ENCODE measurements at regions not wholly inside any gene's neighbourhood (a gene's known extent, or its start where the extent isn't known, plus 50 kb on each side); places are given as distances from the start of the nearest gene placed in this dataset.
"Not testable (repeated sequence)": the region's sequence is repeated elsewhere in the genome, so short reads cannot be mapped to it uniquely, and the experiment has no call there.

DNA sequence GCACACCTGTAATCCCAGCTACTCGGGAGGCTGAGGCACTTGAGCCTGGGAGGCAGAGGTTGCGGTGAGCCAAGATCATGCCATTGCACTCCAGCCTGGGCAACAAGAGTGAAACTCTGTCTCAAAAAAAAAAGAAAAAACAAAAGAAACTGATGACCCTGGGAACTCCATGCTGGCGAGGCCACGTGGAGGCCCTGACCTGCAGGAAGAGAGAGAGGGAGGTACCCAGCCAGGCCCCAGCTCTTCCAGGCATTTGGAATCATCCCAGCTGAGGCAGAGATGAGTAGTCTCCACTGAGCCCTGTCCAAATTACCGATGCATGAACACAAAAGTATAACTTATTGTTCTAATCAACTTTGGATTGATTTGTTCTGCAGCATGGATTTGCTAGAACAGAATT lies 132.0 kb upstream of the ZBTB40 start:
- DNase-seq: no peak

DNA sequence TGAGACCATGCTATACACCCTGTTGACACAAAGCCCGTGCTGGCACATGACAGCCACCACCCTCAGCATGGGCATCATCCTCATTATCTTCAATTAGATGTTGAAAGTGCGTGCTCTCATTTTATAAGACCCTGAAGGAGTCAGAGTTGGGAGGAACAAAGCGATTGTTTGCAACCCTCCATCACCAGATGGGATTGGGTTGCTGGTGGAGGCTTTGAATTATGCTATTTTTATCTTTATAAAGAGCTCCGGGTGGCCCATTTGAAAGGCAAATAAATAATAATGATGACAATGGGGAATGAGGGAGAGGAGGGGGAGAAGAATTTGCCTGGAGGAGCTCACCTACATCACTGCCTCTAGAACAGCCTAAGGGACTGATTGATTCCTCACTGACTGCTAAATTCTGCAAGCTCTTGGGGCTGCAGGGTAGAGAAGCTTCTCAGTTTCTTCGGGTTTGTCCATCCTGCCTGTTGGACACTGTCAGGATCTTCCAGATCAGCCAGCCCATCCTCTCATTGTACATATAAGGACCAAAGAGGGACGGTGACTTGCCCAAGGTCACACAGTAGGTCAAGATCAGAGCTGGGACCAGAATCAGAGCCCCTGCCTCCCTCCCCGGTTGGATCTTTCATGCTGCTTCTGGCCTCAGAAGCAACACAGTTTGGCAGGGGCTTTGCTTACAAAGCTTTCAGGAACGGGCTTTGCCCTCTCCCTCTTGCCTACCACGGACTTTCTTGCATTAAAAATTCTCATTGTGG lies 130.9 kb upstream of the ZBTB40 start:
- DNase-seq: no peak

DNA sequence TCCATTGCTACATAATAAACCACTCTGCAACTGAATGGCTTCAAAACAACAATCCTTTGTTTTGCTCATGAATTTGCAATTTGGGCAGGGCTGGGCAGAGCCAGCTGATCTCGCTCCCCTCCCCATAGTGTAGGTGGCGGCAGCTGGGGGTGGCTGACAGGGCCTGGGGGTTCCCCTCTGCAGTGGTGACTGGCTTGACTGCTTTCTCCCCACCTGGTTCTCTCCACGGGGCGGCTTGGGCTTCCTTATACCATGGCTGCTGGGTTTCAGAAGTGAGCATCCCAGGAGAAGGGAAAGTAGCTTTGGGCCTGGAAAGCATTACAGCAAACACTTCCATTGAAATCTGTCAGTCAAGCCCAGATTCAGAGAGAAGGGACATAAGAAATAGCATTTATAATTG lies 129.7 kb upstream of the ZBTB40 start:
- no peak for DNase-seq

DNA sequence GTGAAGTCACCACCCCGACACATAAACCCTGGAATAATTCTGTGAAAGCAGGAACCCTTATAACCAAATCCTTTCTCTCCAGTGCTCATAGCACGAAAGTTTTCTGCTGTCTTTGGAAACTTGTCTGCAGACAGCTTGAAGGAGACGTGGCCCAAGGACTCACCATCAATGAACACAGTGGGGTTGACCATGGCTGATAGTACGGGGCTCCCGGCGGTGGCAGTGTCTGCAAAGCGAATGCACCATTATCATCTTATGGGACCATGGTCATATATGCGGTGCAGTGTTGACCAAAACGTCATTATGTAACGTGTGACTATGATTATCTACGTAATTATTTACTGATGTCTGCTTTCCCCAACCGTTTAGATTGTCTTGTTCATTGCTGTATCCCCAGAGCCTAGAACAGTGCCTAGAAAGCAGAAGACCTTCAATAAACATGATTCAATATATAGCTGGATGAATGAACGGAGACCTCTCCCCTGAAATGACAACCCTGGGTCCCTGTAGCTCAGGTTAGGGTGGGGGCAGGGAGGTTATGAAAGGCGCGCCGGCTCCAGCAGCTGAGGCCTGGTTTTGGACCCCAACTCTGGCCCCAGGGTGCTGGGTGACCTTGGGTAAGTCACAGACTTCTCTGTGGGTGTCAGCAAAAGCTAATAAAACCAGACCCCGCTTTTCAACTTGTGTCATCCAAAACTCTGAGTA lies 128.4 kb upstream of the ZBTB40 start:
- DNase-seq: no peak

DNA sequence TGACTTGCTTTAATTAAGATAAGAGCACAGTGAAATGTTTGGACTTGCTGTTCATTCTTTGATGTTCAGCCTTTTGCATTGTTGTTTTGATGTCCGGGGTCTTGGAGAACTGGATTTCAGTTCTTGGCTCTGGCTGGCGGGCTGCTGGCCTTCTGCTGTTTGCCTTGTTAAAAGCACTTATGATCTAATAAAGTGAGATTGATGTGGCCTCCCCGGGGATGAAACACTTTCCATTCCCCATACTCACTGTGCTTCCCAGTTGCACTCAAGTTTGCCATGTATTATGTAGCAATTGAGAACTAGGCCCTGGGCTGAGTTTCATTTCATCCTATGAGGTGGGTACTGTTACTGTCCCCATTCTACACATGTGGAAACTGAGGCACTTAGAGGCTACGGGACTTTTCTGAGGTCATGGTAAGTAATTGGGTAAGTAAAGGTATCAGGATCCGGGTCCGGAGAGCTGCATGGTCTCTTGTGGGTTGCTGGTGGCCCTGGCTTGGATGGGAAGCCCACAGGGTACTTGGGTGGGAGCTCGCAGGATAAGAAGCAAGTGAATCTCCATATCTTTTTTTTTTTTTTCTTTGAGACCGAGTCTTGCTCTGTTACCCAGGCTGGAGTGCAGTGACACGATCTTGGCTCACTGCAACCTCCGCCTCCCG lies 127.7 kb upstream of the ZBTB40 start:
- no peak for DNase-seq

DNA sequence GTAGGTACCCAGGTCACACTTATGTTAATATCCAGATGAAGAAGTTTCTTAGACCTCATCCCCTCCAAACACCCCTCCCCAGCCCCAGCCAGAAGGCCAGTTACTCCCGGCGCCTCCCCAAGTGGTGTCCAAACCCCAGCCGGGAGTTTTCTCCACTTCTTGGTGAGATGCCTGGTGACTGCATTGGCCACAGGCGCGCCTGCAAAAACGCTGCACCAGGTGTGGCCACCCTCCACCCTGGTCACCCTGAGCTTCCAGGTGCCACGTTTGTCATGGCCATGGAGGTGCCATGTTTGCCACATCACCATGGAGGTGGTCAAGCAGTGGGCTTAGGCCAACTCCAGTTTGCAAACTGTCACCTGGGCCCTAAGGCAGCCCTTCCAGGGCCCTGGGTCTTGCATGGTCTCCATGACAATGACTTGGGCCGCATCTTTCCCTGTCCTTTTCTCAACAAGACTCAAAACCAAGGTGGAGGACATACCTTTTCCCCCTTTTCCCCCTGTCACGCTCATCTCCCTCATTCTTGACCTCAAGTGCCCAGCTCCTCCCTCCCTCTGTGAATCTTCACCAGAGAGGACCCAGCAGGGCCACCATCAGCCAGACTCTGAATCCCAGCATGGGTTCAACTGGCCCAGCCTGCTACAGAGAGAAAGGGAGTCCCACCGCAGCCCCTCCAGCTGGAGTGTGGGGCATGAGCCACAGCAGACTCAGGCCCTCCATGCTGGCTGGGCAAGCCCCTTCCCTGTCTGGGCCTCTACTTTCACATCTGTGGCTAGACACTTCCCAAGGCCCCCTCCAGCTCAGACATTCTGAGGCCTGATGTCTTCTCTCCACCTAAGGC lies 125.9 kb upstream of the ZBTB40 start:
- DNase-seq: no peak

DNA sequence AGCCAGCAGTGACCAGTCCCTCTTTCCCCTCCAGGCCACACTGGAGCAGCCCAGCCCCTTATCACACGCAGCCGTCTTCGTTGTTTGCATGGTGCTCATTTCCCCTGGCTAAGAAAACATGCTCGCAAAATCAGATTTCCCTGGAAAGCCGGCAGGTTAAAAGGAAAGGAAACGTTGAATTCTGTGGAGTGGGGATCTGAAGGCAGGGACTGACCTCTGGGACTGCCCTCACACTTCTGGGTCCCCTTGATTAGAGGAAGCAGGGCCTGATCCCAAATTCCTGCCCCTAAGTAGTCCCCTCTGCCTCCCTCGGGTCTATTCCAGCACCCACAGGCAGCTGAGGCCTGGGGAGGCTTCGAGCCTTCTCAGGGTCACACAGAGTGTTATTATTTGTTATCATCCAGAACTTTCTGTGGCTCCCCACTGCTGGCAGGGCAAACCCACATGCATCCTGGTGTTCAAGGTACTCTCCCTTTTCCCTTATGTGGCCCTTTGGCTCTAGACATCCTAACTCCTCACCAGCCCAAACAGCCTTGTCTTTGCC lies 125.2 kb upstream of the ZBTB40 start:
- DNase-seq: no peak

DNA sequence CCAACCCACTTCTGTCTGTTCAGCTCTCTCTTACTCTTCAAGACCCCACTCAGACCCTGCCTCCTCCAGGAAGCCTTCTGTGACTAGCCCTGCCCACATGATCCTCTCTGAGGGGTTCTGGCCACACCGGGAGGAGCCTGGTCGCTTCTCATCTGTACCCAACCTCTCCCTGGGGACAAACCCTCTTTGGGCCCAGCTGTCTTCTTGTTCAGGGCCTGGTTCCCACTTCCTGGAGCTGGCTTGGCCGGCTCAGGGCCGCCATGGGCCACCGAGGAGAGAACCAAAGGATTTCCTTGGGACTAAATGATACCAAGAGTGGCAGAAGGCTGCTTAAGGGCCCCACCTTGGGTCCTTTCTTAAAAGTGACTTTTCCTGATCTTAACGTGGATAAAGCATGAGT lies 124.7 kb upstream of the ZBTB40 start:
- no peak for DNase-seq

DNA sequence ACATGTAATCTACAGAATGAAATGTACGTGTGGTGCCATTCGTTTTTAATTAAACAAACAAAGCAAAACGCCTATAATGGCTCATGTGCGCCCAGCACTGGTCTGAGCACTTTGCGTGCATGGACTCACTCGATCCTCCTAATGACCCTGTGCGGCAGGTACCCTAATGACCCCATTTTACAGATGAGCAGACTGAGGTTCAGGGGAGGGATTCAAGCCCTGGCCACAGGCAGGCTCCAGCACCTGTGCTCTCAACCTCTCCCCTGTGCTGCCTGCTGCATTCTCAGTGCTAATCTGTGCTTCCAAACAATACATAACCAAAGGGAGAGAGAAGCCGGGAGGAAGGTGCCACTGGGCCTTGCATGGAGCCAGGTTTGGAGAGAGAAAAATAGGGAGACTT lies 124.2 kb upstream of the ZBTB40 start:
- no peak for DNase-seq

DNA sequence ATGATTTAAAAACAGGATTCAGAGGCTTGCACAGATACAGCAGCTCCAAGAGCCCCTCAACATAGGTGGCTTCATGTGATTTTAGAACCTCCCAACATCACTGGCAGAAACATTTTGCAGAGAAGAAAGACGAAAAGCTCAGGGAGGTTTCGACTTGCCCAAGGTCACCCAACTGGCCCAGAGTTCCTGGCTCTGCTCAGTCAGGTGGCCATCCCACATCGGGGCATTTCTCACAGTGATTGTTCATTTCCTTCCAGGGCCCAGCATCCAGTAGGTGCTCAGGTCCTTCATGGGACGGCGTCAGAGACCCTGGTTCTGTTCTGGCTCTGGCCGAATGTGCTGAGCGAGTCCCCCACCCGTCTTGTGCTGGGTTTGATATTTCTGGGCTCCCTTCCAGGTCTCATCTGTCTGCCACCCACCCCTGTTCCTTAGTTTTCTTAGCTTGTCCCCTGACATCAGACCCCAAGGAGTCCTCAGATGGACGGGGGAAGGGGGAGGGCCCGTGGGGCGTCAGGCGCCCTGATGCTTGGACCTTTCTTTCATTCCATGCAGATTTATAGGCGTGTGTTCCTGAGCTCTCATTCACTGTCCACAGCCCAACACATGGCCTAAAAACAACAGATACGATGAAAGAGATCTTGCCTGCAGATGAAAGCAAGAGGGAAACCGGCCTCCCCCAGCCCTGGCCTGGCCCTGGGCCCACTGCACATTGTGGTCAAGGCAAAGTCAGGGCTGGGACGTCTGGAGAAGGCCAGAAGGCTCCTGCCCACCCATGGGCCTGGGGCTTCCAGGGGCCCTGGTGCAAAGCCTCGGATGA lies 123.1 kb upstream of the ZBTB40 start:
- no peak for DNase-seq

DNA sequence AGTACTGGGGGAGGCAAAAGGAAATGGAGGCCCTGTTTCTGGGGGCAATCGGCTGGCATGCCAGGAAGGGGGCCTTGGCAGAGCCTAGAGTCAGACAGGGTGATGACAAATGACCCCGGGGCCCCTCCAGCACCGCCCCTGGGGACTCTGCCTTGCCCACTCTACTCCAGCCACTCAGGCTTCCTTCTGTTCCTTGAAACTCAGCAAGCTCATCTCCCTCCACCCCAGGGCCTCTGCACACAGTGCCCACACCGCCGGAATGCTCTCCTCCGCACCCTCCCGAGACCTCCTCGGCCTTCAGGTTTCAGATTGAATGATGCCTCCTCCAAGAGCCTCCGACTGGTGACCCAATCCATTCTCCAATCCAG lies 122.5 kb upstream of the ZBTB40 start:
- DNase-seq: no peak

DNA sequence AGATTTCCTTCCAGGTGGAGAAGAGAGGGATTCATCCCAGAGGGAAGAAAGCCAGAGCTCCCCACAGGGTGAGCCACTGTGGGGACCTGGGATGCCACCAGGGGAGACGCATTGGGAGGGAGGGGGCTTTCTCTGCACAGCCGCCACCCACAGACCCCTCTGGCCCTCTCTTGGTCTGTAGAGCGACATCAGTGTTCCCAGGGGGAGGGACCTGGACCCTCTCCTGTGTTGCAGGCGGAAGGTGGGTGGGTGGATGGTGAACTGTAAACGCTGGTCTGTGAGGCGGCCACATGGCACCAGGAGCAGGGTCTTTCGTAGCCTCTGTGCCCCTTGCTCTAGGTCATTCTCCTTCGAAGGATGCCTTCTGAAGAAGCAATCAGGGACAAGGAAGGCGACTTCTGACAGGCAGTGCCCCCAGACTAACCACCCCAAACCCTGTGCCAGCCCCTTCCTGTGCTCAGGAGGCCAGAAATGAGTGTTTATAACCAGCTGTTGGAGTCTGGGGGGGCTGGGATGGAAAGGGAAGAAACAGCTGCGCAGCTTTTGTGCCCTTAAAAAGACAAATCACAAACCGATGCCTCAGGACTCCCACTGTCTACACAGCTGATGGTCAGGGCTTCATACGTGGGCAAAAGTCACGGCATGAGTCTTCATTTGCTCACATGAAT lies 121.4 kb upstream of the ZBTB40 start:
- DNase-seq: no peak

DNA sequence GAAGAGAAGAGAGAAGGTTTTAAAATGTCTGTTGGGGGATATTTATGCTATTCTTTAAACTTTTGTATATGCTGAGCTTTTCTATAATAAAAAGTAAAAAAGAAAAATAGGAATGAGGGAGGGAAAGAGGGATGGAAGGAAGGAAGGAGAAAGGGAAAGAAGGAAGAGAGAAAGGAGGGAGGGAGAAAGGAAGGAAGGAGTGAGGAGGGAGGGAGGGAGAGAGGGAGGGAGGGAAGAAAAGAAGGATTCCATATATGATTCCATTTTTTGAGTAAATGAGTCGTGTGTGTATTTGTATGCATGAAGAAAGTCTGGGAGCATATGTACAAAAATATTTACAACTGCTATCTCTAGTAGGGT lies 120.9 kb upstream of the ZBTB40 start:
- DNase-seq: no peak

DNA sequence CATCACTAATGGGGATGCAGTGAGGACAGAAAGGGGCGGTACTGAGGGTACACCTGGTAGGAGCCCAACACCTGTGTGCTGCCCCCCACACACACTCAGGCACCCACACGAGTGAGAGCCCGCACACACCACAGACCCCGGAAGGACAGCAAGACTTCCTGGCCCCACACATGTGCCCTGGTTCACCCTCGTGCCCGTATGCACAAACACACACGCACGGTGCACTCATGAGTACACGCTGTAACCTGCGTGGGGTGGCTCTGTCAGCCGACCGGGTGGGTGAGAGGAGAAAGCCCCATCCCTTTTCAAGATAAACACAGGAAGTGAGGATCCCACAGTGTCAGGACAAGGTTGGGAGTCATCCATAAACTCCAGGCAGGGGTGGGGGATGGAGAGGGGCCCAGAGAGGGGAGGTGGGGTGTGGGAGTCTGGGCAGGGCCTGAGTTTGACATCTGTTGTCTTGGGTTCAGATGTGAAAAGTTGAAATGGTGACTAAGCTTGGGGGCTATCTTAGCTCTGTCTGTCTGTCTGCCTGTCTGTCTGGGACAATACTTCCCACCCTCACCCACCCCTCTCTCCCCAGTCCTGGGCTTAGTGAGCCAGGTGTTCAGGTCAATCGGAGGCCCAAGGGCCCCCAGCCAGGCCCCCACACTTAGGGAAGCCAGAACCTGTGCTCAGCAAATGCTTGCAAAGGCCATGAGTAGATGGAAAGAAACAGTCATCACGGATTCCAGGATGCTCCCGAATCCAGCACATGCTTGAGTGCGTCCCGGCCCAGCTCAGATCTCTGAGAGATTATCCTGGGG lies 119.8 kb upstream of the ZBTB40 start:
- no peak for DNase-seq

DNA sequence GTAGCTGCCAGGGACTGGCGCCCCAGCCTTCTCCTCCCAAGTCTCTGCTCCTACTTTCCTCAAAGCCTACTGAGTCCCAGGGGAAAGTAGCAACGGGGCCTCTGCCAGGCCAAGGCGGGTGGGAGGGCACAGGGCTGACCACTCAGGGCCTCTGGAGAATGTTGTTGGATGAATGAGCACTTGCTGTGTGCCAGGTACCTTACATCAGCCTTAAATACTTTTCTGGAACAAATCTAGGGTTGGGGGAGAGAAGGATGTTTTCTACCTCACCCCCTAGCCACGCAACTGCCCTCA lies 119.3 kb upstream of the ZBTB40 start:
- no peak for DNase-seq

DNA sequence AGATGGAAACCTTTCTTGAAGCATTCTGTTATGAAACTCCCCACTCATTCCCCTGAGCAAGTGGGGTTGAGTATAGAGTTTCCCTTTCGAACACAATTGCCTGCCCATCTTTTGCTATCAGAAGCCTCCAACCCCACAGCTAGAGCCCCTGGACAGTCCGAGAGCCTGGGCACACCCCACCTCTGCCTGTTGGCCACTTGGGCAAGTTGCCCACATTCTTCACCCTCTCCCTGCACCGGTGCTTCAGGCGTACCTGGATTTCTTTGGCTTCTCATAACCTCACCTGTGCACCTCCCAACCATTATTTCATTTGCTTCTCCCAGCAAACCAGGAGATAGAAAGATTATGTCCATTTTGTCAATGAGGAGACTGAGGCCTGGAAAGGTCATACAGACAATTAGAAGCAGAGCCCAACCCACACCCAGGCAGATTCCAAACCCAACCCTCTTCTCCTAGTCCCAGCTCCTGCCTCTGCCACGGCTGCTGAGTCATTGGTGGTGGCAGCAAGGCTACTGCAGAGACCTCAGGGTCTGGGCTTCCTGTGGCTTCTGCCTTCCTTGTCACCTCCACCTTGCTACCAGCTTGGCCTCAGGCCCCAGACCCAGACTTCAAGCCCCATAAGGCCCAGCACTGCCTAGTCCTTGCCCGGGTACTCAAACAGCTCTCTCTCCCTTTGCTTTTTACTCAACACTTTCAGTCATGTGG lies 118.7 kb upstream of the ZBTB40 start:
- DNase-seq: no peak

DNA sequence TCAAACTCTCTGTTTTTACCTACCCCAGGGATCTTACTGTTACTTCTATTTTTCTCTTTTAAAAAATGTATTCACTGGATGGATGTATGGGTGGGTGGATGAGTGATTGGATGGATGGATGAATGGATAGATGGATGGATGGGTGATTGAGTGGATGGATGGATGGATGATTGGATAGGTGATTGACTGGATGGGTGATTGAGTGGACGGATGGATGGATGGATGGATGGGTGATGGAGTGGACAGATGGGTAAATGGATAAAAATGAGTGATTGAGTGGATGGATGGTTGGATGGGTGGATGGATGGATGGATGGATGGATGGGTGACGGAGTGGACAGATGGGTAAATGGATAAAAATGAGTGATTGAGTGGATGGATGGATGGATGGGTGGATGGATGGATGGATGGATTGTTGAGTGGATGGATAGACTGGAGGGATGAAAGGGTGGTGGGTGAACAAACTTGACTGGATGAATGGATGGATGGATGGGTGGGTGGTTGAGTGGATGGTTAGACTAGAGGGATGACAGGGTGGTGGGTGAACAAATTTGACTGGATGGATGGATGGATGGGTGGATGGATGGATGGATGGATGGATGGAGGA lies 118.0 kb upstream of the ZBTB40 start:
- DNase-seq: no peak

DNA sequence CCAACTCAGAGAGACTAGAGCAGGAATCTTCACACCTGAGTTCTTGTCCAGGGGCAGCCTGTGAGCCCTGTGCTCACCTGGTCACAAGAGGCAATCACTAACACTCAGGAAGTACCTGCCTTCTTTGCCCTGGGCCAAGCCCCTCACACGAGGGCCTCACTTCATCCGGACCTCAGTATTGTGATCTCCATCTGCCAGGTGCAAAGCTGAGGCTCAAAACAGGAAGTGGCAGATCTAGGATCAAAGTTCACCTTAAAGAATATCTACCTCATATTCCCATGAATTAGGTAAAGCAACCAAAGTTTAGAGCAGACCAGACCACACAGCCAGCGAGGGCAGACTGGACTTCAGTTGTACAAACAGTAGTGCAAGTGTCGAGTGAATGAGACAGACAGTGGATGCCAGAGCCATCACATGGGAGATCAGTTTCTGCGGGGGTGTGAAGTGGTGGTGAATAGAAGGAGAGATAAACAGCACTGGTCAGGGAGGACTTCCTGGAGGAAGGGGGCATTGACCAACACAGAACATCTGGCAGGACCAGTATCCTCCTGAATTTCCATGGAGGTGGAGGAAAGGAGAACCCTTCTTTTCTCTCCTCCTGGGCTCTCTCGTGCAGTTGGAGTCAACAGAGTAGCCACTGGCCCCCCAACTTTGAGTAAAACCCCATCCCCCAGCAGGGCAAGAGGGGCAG lies 116.6 kb upstream of the ZBTB40 start:
- DNase-seq: no peak

DNA sequence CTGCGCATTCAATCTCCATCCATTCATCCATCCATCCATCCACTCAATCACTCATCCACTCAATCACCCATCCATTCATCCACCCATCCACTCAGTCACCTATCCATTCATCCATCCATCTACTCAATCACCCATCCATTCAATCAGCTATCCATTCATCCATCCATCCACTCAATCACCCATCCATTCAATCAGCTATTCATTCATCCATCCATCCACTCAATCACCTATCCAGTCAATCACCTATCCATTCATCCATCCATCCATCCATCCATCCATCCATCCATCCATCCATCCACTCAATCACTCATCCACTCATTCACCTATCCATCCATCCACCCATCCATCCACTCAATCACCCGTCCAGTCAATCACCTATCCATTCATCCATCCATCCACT lies 115.4 kb upstream of the ZBTB40 start:
- not testable (repeated sequence) for DNase-seq
